Gastroesophageal sphincter (tissue), 3 donors: ENCODE measurements at regions not wholly inside any gene's neighbourhood (a gene's known extent, or its start where the extent isn't known, plus 50 kb on each side); places are given as distances from the start of the nearest gene placed in this dataset.

Experiments used
- CTCF ChIP-seq, 4 experiments: fragments of 200-600 bp in 2 of 4; fragments of 450-650 bp in 2 of 4; sonication (generic) in 1 of 4; IDR thresholded peaks; one replicate each; pipeline ENCODE4 v1.5.1; 2017 to 2019; ENCODE audit warnings: antibody characterized with exemption in 4 of 4, mild to moderate bottlenecking in 2 of 4, moderate library complexity in 2 of 4
- POLR2AphosphoS5 ChIP-seq: sonication (generic); formaldehyde crosslinking; IDR thresholded peaks from one replicate; pipeline ENCODE4 v1.6.1; 2017; ENCODE audit warnings: antibody characterized with exemption

GRCh38 chr1:56436912-56437417 lies 142.4 kb downstream of the PLPP3 start:
- no peak for TF ChIP-seq CTCF (IDR thresholded peaks at IDR 0.05)
- TF ChIP-seq POLR2AphosphoS5: no peak
